Liver (tissue), 8 donors: ENCODE measurements at regions not wholly inside any gene's neighbourhood (a gene's known extent, or its start where the extent isn't known, plus 50 kb on each side); places are given as distances from the start of the nearest gene placed in this dataset.

ENCODE experiments used
- DNase-seq: peaks from one replicate; pipeline ENCODE4 v3.0.0-alpha.2; 2017; ENCODE audit warnings: low spot score
- H3K27ac ChIP-seq, 2 donors: one replicate each; pipeline ENCODE4 v1.7.0; 2013; ENCODE audit warnings: inconsistent platforms in 2 of 2, low read length in 2 of 2, control low read depth in 1 of 2, low read depth in 1 of 2, mild to moderate bottlenecking in 1 of 2
- H3K27me3 ChIP-seq, 4 donors: one replicate each; pipeline versions ENCODE4 v1.6.1 to v1.7.0; 2013; ENCODE audit warnings: low read length in 3 of 4, inconsistent platforms in 1 of 4, mild to moderate bottlenecking in 1 of 4, moderate library complexity in 1 of 4; ENCODE audit not compliant: control insufficient read depth in 4 of 4, insufficient read depth in 4 of 4
- H3K36me3 ChIP-seq, 4 donors: one replicate each; pipeline versions ENCODE4 v1.6.1 to v1.7.0; 2013; ENCODE audit warnings: low read length in 3 of 4, mild to moderate bottlenecking in 3 of 4, low read depth in 1 of 4, moderate library complexity in 1 of 4; ENCODE audit not compliant: control insufficient read depth in 4 of 4, insufficient read depth in 3 of 4
- H3K4me1 ChIP-seq, 4 donors: one replicate each; pipeline versions ENCODE4 v1.6.1 to v1.7.0; 2013; ENCODE audit warnings: low read length in 3 of 4, mild to moderate bottlenecking in 3 of 4, moderate library complexity in 1 of 4; ENCODE audit not compliant: control insufficient read depth in 4 of 4, insufficient read depth in 4 of 4
- H3K4me3 ChIP-seq, 3 donors: one replicate each; pipeline versions ENCODE4 v1.6.1 to v1.7.0; 2013; ENCODE audit warnings: low read length in 3 of 3, control low read depth in 1 of 3, low read depth in 1 of 3, mild to moderate bottlenecking in 1 of 3
- H3K9ac ChIP-seq, 2 donors: one replicate each; pipeline ENCODE4 v1.7.0; 2013; ENCODE audit warnings: low read length in 2 of 2, mild to moderate bottlenecking in 2 of 2, moderate library complexity in 2 of 2, control low read depth in 1 of 2, low read depth in 1 of 2
- H3K9me3 ChIP-seq, 4 donors: one replicate each; pipeline versions ENCODE4 v1.6.1 to v1.7.0; 2013; ENCODE audit warnings: low read length in 3 of 4; ENCODE audit not compliant: control insufficient read depth in 4 of 4
- ATF3 ChIP-seq: IDR thresholded peaks from 2 replicates; pipeline ENCODE4 v1.6.1; 2016; ENCODE audit warnings: antibody characterized with exemption
- CTCF ChIP-seq: fragments of 150-350 bp; IDR thresholded peaks from 2 replicates; pipeline ENCODE4 v1.5.1; 2017; ENCODE audit warnings: improper control_type of control experiment, low read depth, low read length; ENCODE audit not compliant: missing input control
- EGR1 ChIP-seq, 2 donors: IDR thresholded peaks; 2 replicates each; pipeline ENCODE4 v1.6.1; 2016 to 2018; ENCODE audit warnings: antibody characterized with exemption in 2 of 2, low read depth in 2 of 2
- FOXA1 ChIP-seq: IDR thresholded peaks from 2 replicates; pipeline ENCODE4 v1.6.1; 2016; ENCODE audit warnings: antibody characterized with exemption
- FOXA2 ChIP-seq: IDR thresholded peaks from 2 replicates; pipeline ENCODE4 v1.6.1; 2016; ENCODE audit warnings: antibody characterized with exemption
- GABPA ChIP-seq, 2 donors: IDR thresholded peaks in 1 of 2; conservative IDR thresholded peaks in 1 of 2; 2 replicates each; pipeline ENCODE4 v1.6.1; 2016; ENCODE audit warnings: antibody characterized with exemption in 2 of 2, mild to moderate bottlenecking in 1 of 2, moderate library complexity in 1 of 2
- HNF4A ChIP-seq, 2 donors: conservative IDR thresholded peaks; 2 replicates each; pipeline ENCODE4 v1.6.1; 2016; ENCODE audit warnings: antibody characterized with exemption in 2 of 2, mild to moderate bottlenecking in 2 of 2
- HNF4G ChIP-seq: IDR thresholded peaks from 2 replicates; pipeline ENCODE4 v1.6.1; 2016; ENCODE audit warnings: antibody characterized with exemption
- JUND ChIP-seq, 2 donors: IDR thresholded peaks; 2 replicates each; pipeline ENCODE4 v1.6.1; 2016; ENCODE audit warnings: antibody characterized with exemption in 2 of 2
- MAX ChIP-seq: IDR thresholded peaks from 2 replicates; pipeline ENCODE4 v1.6.1; 2016; ENCODE audit warnings: antibody characterized with exemption
- NR2F2 ChIP-seq: IDR thresholded peaks from 2 replicates; pipeline ENCODE4 v1.6.1; 2016; ENCODE audit warnings: antibody characterized with exemption
- RAD21 ChIP-seq, 2 donors: IDR thresholded peaks; 2 replicates each; pipeline ENCODE4 v1.6.1; 2016; ENCODE audit warnings: antibody characterized with exemption in 2 of 2, mild to moderate bottlenecking in 2 of 2
- RXRA ChIP-seq, 2 donors: IDR thresholded peaks; 2 replicates each; pipeline ENCODE4 v1.6.1; 2017 to 2018; ENCODE audit warnings: antibody characterized with exemption in 2 of 2, mild to moderate bottlenecking in 1 of 2
- SP1 ChIP-seq: IDR thresholded peaks from 2 replicates; pipeline ENCODE4 v1.6.1; 2018; ENCODE audit warnings: antibody characterized with exemption, mild to moderate bottlenecking
- TAF1 ChIP-seq: conservative IDR thresholded peaks from 2 replicates; pipeline ENCODE4 v1.6.1; 2016; ENCODE audit warnings: antibody characterized with exemption, mild to moderate bottlenecking
- YY1 ChIP-seq: IDR thresholded peaks from 2 replicates; pipeline ENCODE4 v1.6.1; 2016; ENCODE audit warnings: antibody characterized with exemption, mild to moderate bottlenecking
- ZBTB33 ChIP-seq: IDR thresholded peaks from 2 replicates; pipeline ENCODE4 v1.6.1; 2016; ENCODE audit warnings: antibody characterized with exemption
- WGBS: extraction: QIAGEN DNeasy Blood & Tissue Kit; methylation state at CpG from one replicate; pipeline ENCODE4 v1.1.7; 2013; 5-methylcytosine and 5-hydroxymethylcytosine counted together
- TF ChIP-seq, protein P1 (sequence below): IDR thresholded peaks from 2 replicates; pipeline ENCODE4 v1.6.1; 2016; ENCODE audit warnings: antibody characterized with exemption, mild to moderate bottlenecking
- donor health status: healthy.
- donor health status: healthy.
- donor health status: healthy.
- donor health status: healthy.
- donor health status: healthy.

DNA sequence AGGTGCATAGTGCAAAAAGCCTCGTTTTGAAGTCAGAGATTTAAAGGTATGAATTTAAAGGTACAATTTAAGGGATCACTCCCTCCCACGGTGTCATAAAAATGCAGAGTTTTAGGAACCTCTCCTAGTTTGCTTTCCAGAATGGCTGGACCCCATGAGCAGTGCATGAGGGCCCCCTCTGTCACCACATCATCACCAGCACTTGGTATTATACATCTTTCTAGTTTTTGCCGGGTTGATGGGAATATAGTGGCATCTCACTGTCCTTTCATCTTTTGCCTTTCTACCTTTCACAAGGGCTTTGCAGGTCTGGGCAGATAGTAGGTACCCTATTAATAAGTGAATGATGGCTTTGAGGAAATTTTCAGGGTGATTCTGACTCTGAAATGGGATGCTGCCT, 103.6 kb upstream of the AGBL1 start:
- no peak overlapping the region for H3K4me3 ChIP-seq
- DNase-seq: no peak
- 86% methylated on average over 3 of the region's 3 CpGs for WGBS
- no peaks in the 10 kb centered on the region for H3K36me3 ChIP-seq
- H3K27me3 ChIP-seq: no peaks in the 10 kb centered on the region
- no peak overlapping the region for H3K9ac ChIP-seq
- TF ChIP-seq FOXA1 (no peak), HNF4A (conservative IDR thresholded peaks at IDR 0.05) (no peak), NR2F2 (no peak), RAD21 (IDR thresholded peaks at IDR 0.05) (no peak)
- H3K27ac ChIP-seq: no peak overlapping the region
- H3K4me1 ChIP-seq: peaks cover 0 to 18% (median 7%) of the 10 kb centered on the region in 4 donors
- no peaks in the 10 kb centered on the region for H3K9me3 ChIP-seq

DNA sequence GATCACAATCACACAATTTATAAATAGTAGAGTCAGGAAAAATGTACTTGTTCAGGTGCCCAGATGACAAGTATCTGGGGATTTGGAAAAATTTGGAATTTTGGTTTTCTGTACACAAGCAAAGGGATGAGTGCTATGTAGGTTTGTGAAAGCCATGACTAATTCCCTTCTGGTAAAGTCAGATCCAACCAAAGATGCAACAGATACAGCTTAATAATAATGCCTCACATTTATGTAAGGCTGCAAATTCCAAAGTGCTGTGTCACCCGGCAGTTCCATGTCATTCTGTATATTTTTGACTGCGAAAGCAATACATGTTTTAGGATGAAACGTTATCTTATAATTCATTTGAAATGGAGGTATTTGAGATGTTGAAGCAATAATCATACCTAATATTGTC, 102.7 kb upstream of the AGBL1 start:
- no peak for TF ChIP-seq HNF4G
- TF ChIP-seq RXRA (IDR thresholded peaks at IDR 0.05): no peak
- TF ChIP-seq NR2F2: no peak
- no peak for TF ChIP-seq ZBTB33
- TF ChIP-seq RAD21 (IDR thresholded peaks at IDR 0.05): no peak
- TF ChIP-seq ATF3: no peak
- no peak for TF ChIP-seq EGR1 (IDR thresholded peaks at IDR 0.05; ENCODE audit: low read depth in 2 of 2)
- TF ChIP-seq TAF1: no peak
- Histone ChIP-seq H3K4me3 (no peak overlapping the region), H3K9ac (no peak overlapping the region), H3K9me3 (peaks cover 0 to 4% (median 0%) of the 10 kb centered on the region in 4 donors), H3K36me3 (no peaks in the 10 kb centered on the region), H3K4me1 (peaks cover 0 to 18% (median 7%) of the 10 kb centered on the region in 4 donors), H3K27me3 (no peaks in the 10 kb centered on the region), H3K27ac (no peak overlapping the region)
- DNase-seq: no peak
- WGBS: 79% methylated on average over 3 of the region's 3 CpGs

DNA sequence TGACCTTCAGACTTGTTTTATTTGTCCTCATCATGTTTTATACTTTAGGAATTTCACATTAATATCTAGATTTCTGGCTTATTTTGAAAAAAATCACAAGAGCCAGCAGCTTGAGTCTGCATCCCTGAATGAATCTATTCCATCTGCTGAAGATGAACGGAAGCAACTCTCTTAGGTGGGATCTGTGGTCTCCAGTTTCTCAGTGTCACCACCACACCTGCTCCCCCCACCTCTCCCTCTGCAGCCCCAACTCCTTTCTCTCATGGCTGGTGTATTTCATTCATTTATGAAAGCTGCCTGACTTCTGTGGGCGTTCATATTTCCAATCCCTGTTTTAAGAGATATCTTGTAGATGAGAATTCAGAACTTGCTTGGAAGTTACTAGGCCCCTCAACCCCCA, 102.1 kb upstream of the AGBL1 start:
- Histone ChIP-seq H3K4me1 (peaks cover 0 to 16% (median 7%) of the 10 kb centered on the region in 4 donors), H3K36me3 (no peaks in the 10 kb centered on the region), H3K9me3 (peaks cover 0 to 4% (median 0%) of the 10 kb centered on the region in 4 donors), H3K27me3 (no peaks in the 10 kb centered on the region), H3K27ac (no peak overlapping the region), H3K4me3 (no peak overlapping the region), H3K9ac (no peak overlapping the region)
- no peak for DNase-seq
- TF ChIP-seq EGR1 (IDR thresholded peaks at IDR 0.05; ENCODE audit: low read depth in 2 of 2) (no peak), FOXA1 (no peak), MAX (no peak), SP1 (no peak), ATF3 (no peak), HNF4A (conservative IDR thresholded peaks at IDR 0.05) (no peak), JUND (IDR thresholded peaks at IDR 0.05) (no peak), ZBTB33 (no peak), CTCF (no peak), YY1 (no peak), TAF1 (no peak), HNF4G (no peak), RAD21 (IDR thresholded peaks at IDR 0.05) (no peak), RXRA (IDR thresholded peaks at IDR 0.05) (no peak), FOXA2 (no peak), GABPA (IDR thresholded peaks at IDR 0.05 in 1 of 2, conservative IDR thresholded peaks at IDR 0.05 in 1 of 2) (no peak), NR2F2 (no peak)
- TF ChIP-seq, protein P1, sequence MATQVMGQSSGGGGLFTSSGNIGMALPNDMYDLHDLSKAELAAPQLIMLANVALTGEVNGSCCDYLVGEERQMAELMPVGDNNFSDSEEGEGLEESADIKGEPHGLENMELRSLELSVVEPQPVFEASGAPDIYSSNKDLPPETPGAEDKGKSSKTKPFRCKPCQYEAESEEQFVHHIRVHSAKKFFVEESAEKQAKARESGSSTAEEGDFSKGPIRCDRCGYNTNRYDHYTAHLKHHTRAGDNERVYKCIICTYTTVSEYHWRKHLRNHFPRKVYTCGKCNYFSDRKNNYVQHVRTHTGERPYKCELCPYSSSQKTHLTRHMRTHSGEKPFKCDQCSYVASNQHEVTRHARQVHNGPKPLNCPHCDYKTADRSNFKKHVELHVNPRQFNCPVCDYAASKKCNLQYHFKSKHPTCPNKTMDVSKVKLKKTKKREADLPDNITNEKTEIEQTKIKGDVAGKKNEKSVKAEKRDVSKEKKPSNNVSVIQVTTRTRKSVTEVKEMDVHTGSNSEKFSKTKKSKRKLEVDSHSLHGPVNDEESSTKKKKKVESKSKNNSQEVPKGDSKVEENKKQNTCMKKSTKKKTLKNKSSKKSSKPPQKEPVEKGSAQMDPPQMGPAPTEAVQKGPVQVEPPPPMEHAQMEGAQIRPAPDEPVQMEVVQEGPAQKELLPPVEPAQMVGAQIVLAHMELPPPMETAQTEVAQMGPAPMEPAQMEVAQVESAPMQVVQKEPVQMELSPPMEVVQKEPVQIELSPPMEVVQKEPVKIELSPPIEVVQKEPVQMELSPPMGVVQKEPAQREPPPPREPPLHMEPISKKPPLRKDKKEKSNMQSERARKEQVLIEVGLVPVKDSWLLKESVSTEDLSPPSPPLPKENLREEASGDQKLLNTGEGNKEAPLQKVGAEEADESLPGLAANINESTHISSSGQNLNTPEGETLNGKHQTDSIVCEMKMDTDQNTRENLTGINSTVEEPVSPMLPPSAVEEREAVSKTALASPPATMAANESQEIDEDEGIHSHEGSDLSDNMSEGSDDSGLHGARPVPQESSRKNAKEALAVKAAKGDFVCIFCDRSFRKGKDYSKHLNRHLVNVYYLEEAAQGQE: no peak
- WGBS: 94% methylated on average over 2 of the region's 2 CpGs
